SK-N-SH (cell line): ENCODE measurements at regions not wholly inside any gene's neighbourhood (a gene's known extent, or its start where the extent isn't known, plus 50 kb on each side); places are given as distances from the start of the nearest gene placed in this dataset.

Source experiments
- CTCF ChIA-PET: fragments of 300-600, 350-600 bp; formaldehyde crosslinking; extraction: SDS; loops from one replicate; lab custom pipeline; 2021; lab: Yijun Ruan, JAX
- POLR2A ChIA-PET: fragments of 350-600 bp; sonication (Branson Sonifier 250); formaldehyde crosslinking; extraction: SDS; loops from one replicate; lab custom pipeline; 2020; ENCODE audit warnings: antibody characterized with exemption, inconsistent platforms; lab: Yijun Ruan, JAX
- DNase-seq: peaks from one replicate; pipeline ENCODE4 v3.0.0; 2012
- H2AFZ ChIP-seq: fragments of 200-600 bp; sonication (generic); 2 replicates; pipeline ENCODE4 v1.8.1; 2016; ENCODE audit warnings: antibody characterized with exemption, mild to moderate bottlenecking, low read depth
- H3F3A ChIP-seq: fragments of 200-600 bp; sonication (generic); replicated peaks from 2 replicates; pipeline ENCODE3; 2016; ENCODE audit warnings: antibody characterized with exemption, mild to moderate bottlenecking; ENCODE audit not compliant: insufficient read depth
- H3K27ac ChIP-seq, 2 experiments: fragments of 200-500 bp in 1 of 2; fragments of 200-600 bp in 1 of 2; sonication (Bioruptor generic) in 1 of 2; sonication (generic), shearing (Covaris generic) in 1 of 2; 2 replicates each; pipeline versions ENCODE4 v1.5.1 to v1.6.1; 2014 to 2016; ENCODE audit warnings: low read depth in 2 of 2, inconsistent platforms in 1 of 2, low read length in 1 of 2, mild to moderate bottlenecking in 1 of 2, mixed read lengths in 1 of 2
- H3K27me3 ChIP-seq: fragments of 200-600 bp; sonication (generic), shearing (Covaris generic); 2 replicates; pipeline ENCODE4 v1.6.1; 2016; ENCODE audit warnings: mixed run types; ENCODE audit not compliant: insufficient read depth
- H3K36me3 ChIP-seq, 2 experiments: fragments of 200-500 bp in 1 of 2; fragments of 200-600 bp in 1 of 2; sonication (Bioruptor generic) in 1 of 2; sonication (generic) in 1 of 2; replicated peaks in 1 of 2; 2 replicates each; pipeline versions ENCODE3 to v1.5.1; 2014 to 2016; ENCODE audit warnings: low read length in 1 of 2, mild to moderate bottlenecking in 1 of 2; ENCODE audit not compliant: insufficient read depth in 2 of 2, control insufficient read depth in 1 of 2
- H3K4me1 ChIP-seq, 2 experiments: fragments of 200-500 bp in 1 of 2; fragments of 200-600 bp in 1 of 2; sonication (Bioruptor generic) in 1 of 2; sonication (generic), shearing (Covaris generic) in 1 of 2; 2 replicates each; pipeline versions ENCODE4 v1.5.1 to v1.6.1; 2014 to 2016; ENCODE audit warnings: low read depth in 1 of 2, low read length in 1 of 2, mixed run types in 1 of 2; ENCODE audit not compliant: insufficient read depth in 2 of 2, control insufficient read depth in 1 of 2
- H3K4me2 ChIP-seq: fragments of 200-600 bp; sonication (generic), shearing (Covaris generic); 2 replicates; pipeline ENCODE4 v1.6.1; 2017; ENCODE audit warnings: mixed run types
- H3K4me3 ChIP-seq, 2 experiments: fragments of 200-500 bp in 1 of 2; fragments of 200-600 bp in 1 of 2; sonication (Bioruptor generic) in 1 of 2; sonication (generic), shearing (Covaris generic) in 1 of 2; 2 replicates each; pipeline versions ENCODE4 v1.5.1 to v1.8.1; 2014 to 2016; ENCODE audit warnings: low read depth in 2 of 2, inconsistent platforms in 1 of 2, low read length in 1 of 2, mild to moderate bottlenecking in 1 of 2, mixed read lengths in 1 of 2, moderate library complexity in 1 of 2
- H3K79me2 ChIP-seq: fragments of 200-600 bp; sonication (generic); 2 replicates; pipeline ENCODE4 v1.8.1; 2017; ENCODE audit warnings: mild to moderate bottlenecking; ENCODE audit not compliant: insufficient read depth
- H3K9ac ChIP-seq: fragments of 200-600 bp; sonication (generic); 2 replicates; pipeline ENCODE4 v1.6.1; 2017; ENCODE audit warnings: mixed run types
- H3K9me2 ChIP-seq: fragments of 200-600 bp; sonication (generic); 2 replicates; pipeline ENCODE4 v1.6.1; 2017; ENCODE audit warnings: mixed run types
- H3K9me3 ChIP-seq: fragments of 200-600 bp; sonication (generic); 2 replicates; pipeline ENCODE4 v1.6.1; 2017; ENCODE audit warnings: mixed run types, mild to moderate bottlenecking, moderate library complexity
- H4K20me1 ChIP-seq: fragments of 200-600 bp; sonication (generic); 2 replicates; pipeline ENCODE4 v1.6.1; 2017; ENCODE audit warnings: mild to moderate bottlenecking, mixed run types; ENCODE audit not compliant: insufficient read depth
- CHD2 ChIP-seq: fragments of 150-350 bp; IDR thresholded peaks from 2 replicates; pipeline ENCODE4 v1.6.1; 2018; ENCODE audit warnings: low read length; ENCODE audit not compliant: partially characterized antibody
- CTCF ChIP-seq: fragments of 200-600 bp; sonication (generic); IDR thresholded peaks from 2 replicates; pipeline ENCODE4 v1.6.1; 2017; ENCODE audit warnings: antibody characterized with exemption, mild to moderate bottlenecking, moderate library complexity
- ELF1 ChIP-seq: IDR thresholded peaks from 2 replicates; pipeline ENCODE4 v1.4.0; 2012
- EP300 ChIP-seq, 2 experiments: IDR thresholded peaks; 2 replicates each; pipeline versions ENCODE4 v1.4.0 to v1.6.1; 2012; ENCODE audit warnings: borderline replicate concordance in 1 of 2, low read depth in 1 of 2, low read length in 1 of 2
- EZH2phosphoT487 ChIP-seq: fragments of 200-600 bp; sonication (generic); IDR thresholded peaks from 2 replicates; pipeline ENCODE4 v1.6.1; 2017; ENCODE audit warnings: low read depth, mixed run types, mild to moderate bottlenecking, antibody characterized with exemption, moderate library complexity, borderline replicate concordance
- FOSL2 ChIP-seq: IDR thresholded peaks from 2 replicates; pipeline ENCODE4 v1.4.0; 2012; ENCODE audit warnings: low read depth, mild to moderate bottlenecking, moderate library complexity, borderline replicate concordance
- FOXJ3 ChIP-seq: sonication (generic); formaldehyde crosslinking; IDR thresholded peaks from 2 replicates; pipeline ENCODE4 v1.5.1; 2020; ENCODE audit warnings: mild to moderate bottlenecking, missing genetic modification reagents
- GABPA ChIP-seq: IDR thresholded peaks from 2 replicates; pipeline ENCODE4 v1.4.0; 2012; ENCODE audit warnings: low read depth, mild to moderate bottlenecking
- GATA2 ChIP-seq: sonication (generic); formaldehyde crosslinking; IDR thresholded peaks from 2 replicates; pipeline ENCODE4 v1.5.0; 2020; ENCODE audit warnings: mild to moderate bottlenecking, missing genetic modification reagents
- IRF3 ChIP-seq: fragments of 150-350 bp; IDR thresholded peaks from 2 replicates; pipeline ENCODE4 v1.6.1; 2016; ENCODE audit warnings: mild to moderate bottlenecking, low read depth, low read length
- MEF2A ChIP-seq: IDR thresholded peaks from 2 replicates; pipeline ENCODE4 v1.4.0; 2012; ENCODE audit warnings: low read depth, borderline replicate concordance
- MXI1 ChIP-seq: IDR thresholded peaks from 2 replicates; pipeline ENCODE4 v1.6.1; 2012; ENCODE audit warnings: mild to moderate bottlenecking, low read depth, low read length, improper control_type of control experiment
- NFIC ChIP-seq: IDR thresholded peaks from 2 replicates; pipeline ENCODE4 v1.4.0; 2012; ENCODE audit warnings: borderline replicate concordance
- NRF1 ChIP-seq: IDR thresholded peaks from 2 replicates; pipeline ENCODE4 v1.6.1; 2012; ENCODE audit warnings: low read depth, mild to moderate bottlenecking, low read length
- RCOR1 ChIP-seq: fragments of 150-350 bp; IDR thresholded peaks from 2 replicates; pipeline ENCODE4 v1.6.1; 2017; ENCODE audit warnings: antibody characterized with exemption, low read length
- RFX5 ChIP-seq: IDR thresholded peaks from 2 replicates; pipeline ENCODE4 v1.6.1; 2012; ENCODE audit warnings: mild to moderate bottlenecking, improper control_type of control experiment, low read length
- SMC3 ChIP-seq: IDR thresholded peaks from 2 replicates; pipeline ENCODE4 v1.6.1; 2012; ENCODE audit warnings: low read depth, low read length, improper control_type of control experiment
- TAF1 ChIP-seq: IDR thresholded peaks from 2 replicates; pipeline ENCODE4 v1.6.1; 2012; ENCODE audit warnings: low read depth, mild to moderate bottlenecking, low read length, moderate library complexity, borderline replicate concordance
- TEAD4 ChIP-seq: IDR thresholded peaks from 2 replicates; pipeline ENCODE4 v1.4.0; 2012; ENCODE audit warnings: mild to moderate bottlenecking, borderline replicate concordance; ENCODE audit not compliant: insufficient read depth
- USF1 ChIP-seq: IDR thresholded peaks from 2 replicates; pipeline ENCODE4 v1.4.0; 2012; ENCODE audit warnings: low read depth, borderline replicate concordance
- WGBS: methylation state at CpG from one replicate; pipeline ENCODE4 v1.1.6; 2017; ENCODE audit warnings: low lambda C conversion rate; 5-methylcytosine and 5-hydroxymethylcytosine counted together

GRCh38 chr20:55449091-55449490, 556.2 kb downstream of the CBLN4 start:
- TF ChIP-seq SMC3 (no peak), TAF1 (no peak), USF1 (no peak), TEAD4 (no peak), ELF1 (no peak), GABPA (no peak), CTCF (no peak), MXI1 (no peak), RFX5 (no peak), FOSL2 (no peak), IRF3 (no peak), RCOR1 (no peak), GATA2 (CRISPR knock-in tag) (no peak), CHD2 (no peak), EZH2phosphoT487 (no peak), FOXJ3 (no peak)
- no peaks in the 10 kb centered on the region for H3K27me3 ChIP-seq
- no peak overlapping the region for H2AFZ ChIP-seq
- no peak overlapping the region for H3K4me3 ChIP-seq
- no peaks in the 10 kb centered on the region for H3K9me3 ChIP-seq
- CTCF ChIA-PET = interaction anchor here (1.2 kb wide), 1 partner anchor 17 kb away, joined by 3 read pairs; no protein-coding TSS in a partner anchor
- H3K4me2 ChIP-seq = no peak overlapping the region
- H4K20me1 ChIP-seq = no peaks in the 10 kb centered on the region
- H3K9ac ChIP-seq = no peak overlapping the region
- 7% methylated on average over 1 of the region's 1 CpG for WGBS
- no peaks in the 10 kb centered on the region for H3K36me3 ChIP-seq
- H3K4me1 ChIP-seq = no peaks in the 10 kb centered on the region
- H3F3A ChIP-seq = no peaks in the 10 kb centered on the region
- POLR2A ChIA-PET = no interaction called here
- H3K9me2 ChIP-seq = no peaks in the 10 kb centered on the region
- H3K79me2 ChIP-seq = no peaks in the 10 kb centered on the region
- DNase-seq = no peak
- H3K27ac ChIP-seq = no peak overlapping the region

GRCh38 chr20:55446301-55446700, 559.0 kb downstream of the CBLN4 start:
- Histone ChIP-seq H4K20me1 (no peaks in the 10 kb centered on the region), H3K27me3 (no peaks in the 10 kb centered on the region), H3K4me3 (no peak overlapping the region), H2AFZ (no peak overlapping the region), H3K4me1 (no peaks in the 10 kb centered on the region; a peak in 1 of 4 replicates), H3F3A (no peaks in the 10 kb centered on the region), H3K9me3 (no peaks in the 10 kb centered on the region), H3K27ac (no peak overlapping the region), H3K4me2 (no peak overlapping the region), H3K79me2 (no peaks in the 10 kb centered on the region), H3K9ac (no peak overlapping the region), H3K9me2 (no peaks in the 10 kb centered on the region), H3K36me3 (no peaks in the 10 kb centered on the region)
- TF ChIP-seq NRF1 (no peak), SMC3 (no peak), NFIC (no peak), USF1 (no peak), TAF1 (no peak), MEF2A (no peak), MXI1 (no peak), IRF3 (no peak), EP300 (IDR thresholded peaks at IDR 0.05; ENCODE audit: borderline replicate concordance in 1 of 2, low read depth in 1 of 2, low read length in 1 of 2) (no peak), CTCF (no peak)
- ChIA-PET POLR2A (no interaction called here), CTCF (no interaction called here)
- DNase-seq = no peak
- 42% methylated on average over 6 of the region's 6 CpGs for WGBS
